ENCODE measurements at regions not wholly inside any gene's neighbourhood (a gene's known extent, or its start where the extent isn't known, plus 50 kb on each side); places are given as distances from the start of the nearest gene placed in this dataset.

- TF ChIP-seq, protein P1, sequence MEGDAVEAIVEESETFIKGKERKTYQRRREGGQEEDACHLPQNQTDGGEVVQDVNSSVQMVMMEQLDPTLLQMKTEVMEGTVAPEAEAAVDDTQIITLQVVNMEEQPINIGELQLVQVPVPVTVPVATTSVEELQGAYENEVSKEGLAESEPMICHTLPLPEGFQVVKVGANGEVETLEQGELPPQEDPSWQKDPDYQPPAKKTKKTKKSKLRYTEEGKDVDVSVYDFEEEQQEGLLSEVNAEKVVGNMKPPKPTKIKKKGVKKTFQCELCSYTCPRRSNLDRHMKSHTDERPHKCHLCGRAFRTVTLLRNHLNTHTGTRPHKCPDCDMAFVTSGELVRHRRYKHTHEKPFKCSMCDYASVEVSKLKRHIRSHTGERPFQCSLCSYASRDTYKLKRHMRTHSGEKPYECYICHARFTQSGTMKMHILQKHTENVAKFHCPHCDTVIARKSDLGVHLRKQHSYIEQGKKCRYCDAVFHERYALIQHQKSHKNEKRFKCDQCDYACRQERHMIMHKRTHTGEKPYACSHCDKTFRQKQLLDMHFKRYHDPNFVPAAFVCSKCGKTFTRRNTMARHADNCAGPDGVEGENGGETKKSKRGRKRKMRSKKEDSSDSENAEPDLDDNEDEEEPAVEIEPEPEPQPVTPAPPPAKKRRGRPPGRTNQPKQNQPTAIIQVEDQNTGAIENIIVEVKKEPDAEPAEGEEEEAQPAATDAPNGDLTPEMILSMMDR (IDR thresholded peaks at IDR 0.05; ENCODE audit: low read depth, low read length, poor library complexity, severe bottlenecking) = no peak
- TF ChIP-seq EZH2phosphoT487 (IDR thresholded peaks at IDR 0.05; ENCODE audit: borderline replicate concordance, low read length) = no peak
Measured at GRCh38 chr18:64893349-64893748, 744.5 kb upstream of the LINC00305 start.
